ENCODE measurements at regions not wholly inside any gene's neighbourhood (a gene's known extent, or its start where the extent isn't known, plus 50 kb on each side); places are given as distances from the start of the nearest gene placed in this dataset.

DNA sequence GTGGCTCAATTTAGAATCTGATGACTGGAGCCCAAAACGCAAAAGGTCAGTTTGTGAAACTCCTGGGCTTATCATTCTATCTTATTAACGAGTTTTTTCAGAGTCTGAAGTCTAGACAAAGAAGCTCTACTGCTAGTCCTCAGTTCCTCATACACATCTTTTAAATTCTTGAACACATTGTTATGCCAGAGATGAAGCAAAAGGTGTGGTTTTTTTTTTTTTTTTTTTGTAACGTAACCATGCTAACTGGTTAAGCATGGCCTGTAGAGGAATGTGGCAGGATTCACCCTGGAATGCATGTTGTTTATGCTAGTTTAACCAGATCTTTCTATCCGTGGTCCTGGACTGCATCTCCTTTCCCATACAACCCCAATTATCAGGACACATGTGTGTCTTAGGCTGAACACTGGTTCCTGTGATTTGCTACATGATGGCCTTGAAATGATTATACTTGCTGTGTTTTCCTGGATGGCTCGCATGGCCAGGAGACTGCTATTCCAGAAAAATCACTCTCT, 79.3 kb upstream of the MDFIC start:
- no TSS peak for BruUV-seq (replicated peaks)
- Histone ChIP-seq H3K36me3 (ENCODE audit: control insufficient read depth in 2 of 2, insufficient read depth in 2 of 2, low read length in 1 of 2) (no peaks in the 10 kb centered on the region), H3K27ac (ENCODE audit: control insufficient read depth, insufficient read depth) (no peak overlapping the region), H3K9me3 (replicated peaks; ENCODE audit: control insufficient read depth, insufficient read depth, low read length) (no peaks in the 10 kb centered on the region), H4K20me1 (ENCODE audit: control insufficient read depth, insufficient read depth) (no peaks in the 10 kb centered on the region), H3K27me3 (replicated peaks in 1 of 2; ENCODE audit: control insufficient read depth in 2 of 2, insufficient read depth in 2 of 2, low read length in 1 of 2) (no peaks in the 10 kb centered on the region), H3K4me1 (ENCODE audit: control insufficient read depth, insufficient read depth, low read length) (no peaks in the 10 kb centered on the region), H2AFZ (ENCODE audit: control insufficient read depth, low read depth, low read length) (no peak overlapping the region), H3K4me3 (no peak overlapping the region), H3K79me2 (ENCODE audit: control insufficient read depth, insufficient read depth, low read length) (no peaks in the 10 kb centered on the region), H3K4me2 (ENCODE audit: control insufficient read depth, insufficient read depth) (no peak overlapping the region), H3K9ac (ENCODE audit: control insufficient read depth, insufficient read depth, low read length) (no peak overlapping the region)
- TF ChIP-seq ZZZ3 (IDR thresholded peaks at IDR 0.05; ENCODE audit: control insufficient read depth, insufficient read length, low read depth) = no peak
- no peak for DNase-seq (ENCODE audit: low read depth, low spot score)
- intact Hi-C loops (cut with micrococcal nuclease; ENCODE audit: unreplicated experiment) (no loop called here), in situ Hi-C loops (cut with MboI) (no loop called here)
- ChIA-PET SMC1A (ENCODE audit: uncharacterized antibody, unreplicated experiment) (interaction anchor here (1.3 kb wide), 1 partner anchor 10 kb away, joined by 3 read pairs; no protein-coding TSS in a partner anchor), POLR2A (interaction anchor here (0.7 kb wide), 1 partner anchor 283 kb away, joined by 4 read pairs; no protein-coding TSS in a partner anchor), CTCF (no interaction called here), RAD21 (ENCODE audit: unreplicated experiment) (no interaction called here)
- no peak for FAIRE-seq
- 82% methylated on average over 4 of the region's 5 CpGs for WGBS (ENCODE audit: insufficient coverage, insufficient replicate concordance, low lambda C conversion rate, missing lambda C conversion rate)
- no peak for ATAC-seq

DNA sequence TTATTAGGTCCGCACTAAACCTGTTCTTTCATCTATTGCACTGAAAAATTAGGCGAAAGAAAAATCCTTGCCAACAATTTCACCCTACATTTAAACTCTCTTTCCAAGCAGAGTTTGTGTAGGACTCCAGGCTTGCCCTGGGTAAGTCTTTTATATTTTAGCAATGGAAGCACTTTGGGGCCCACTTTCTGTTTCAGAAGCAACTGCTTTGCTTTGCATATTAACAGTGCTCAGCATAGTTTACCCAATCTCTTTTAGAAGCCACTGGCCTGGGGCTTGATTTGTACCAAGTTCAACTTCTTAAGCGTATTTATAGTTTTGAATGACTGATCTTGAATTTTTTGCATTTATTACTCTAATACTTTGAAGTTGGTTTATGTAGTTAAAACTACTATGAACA, 78.8 kb upstream of the MDFIC start:
- Histone ChIP-seq H3K4me2 (ENCODE audit: control insufficient read depth, insufficient read depth) (no peak overlapping the region), H4K20me1 (ENCODE audit: control insufficient read depth, insufficient read depth) (no peaks in the 10 kb centered on the region), H3K9me3 (replicated peaks; ENCODE audit: control insufficient read depth, insufficient read depth, low read length) (no peaks in the 10 kb centered on the region), H2AFZ (ENCODE audit: control insufficient read depth, low read depth, low read length) (no peak overlapping the region), H3K79me2 (ENCODE audit: control insufficient read depth, insufficient read depth, low read length) (no peaks in the 10 kb centered on the region), H3K27me3 (replicated peaks in 1 of 2; ENCODE audit: control insufficient read depth in 2 of 2, insufficient read depth in 2 of 2, low read length in 1 of 2) (no peaks in the 10 kb centered on the region), H3K4me3 (no peak overlapping the region), H3K27ac (ENCODE audit: control insufficient read depth, insufficient read depth) (no peak overlapping the region), H3K4me1 (ENCODE audit: control insufficient read depth, insufficient read depth, low read length) (no peaks in the 10 kb centered on the region), H3K36me3 (ENCODE audit: control insufficient read depth in 2 of 2, insufficient read depth in 2 of 2, low read length in 1 of 2) (no peaks in the 10 kb centered on the region), H3K9ac (ENCODE audit: control insufficient read depth, insufficient read depth, low read length) (no peak overlapping the region)
- DNase-seq (ENCODE audit: low read depth, low spot score) (no peak), ATAC-seq (peak; percentile 56), FAIRE-seq (no peak)
- SMC1A ChIA-PET (ENCODE audit: uncharacterized antibody, unreplicated experiment) = interaction anchor here (1.3 kb wide), 1 partner anchor 10 kb away, joined by 3 read pairs; no protein-coding TSS in a partner anchor
- RAD21 ChIA-PET (ENCODE audit: unreplicated experiment) = no interaction called here
- in situ Hi-C loops (cut with MboI) = no loop called here
- CTCF ChIA-PET = no interaction called here
- POLR2A ChIA-PET = no interaction called here
- no TSS peak for BruUV-seq (replicated peaks)
- intact Hi-C loops (cut with micrococcal nuclease; ENCODE audit: unreplicated experiment) = no loop called here
- 93% methylated on average over 3 of the region's 3 CpGs for WGBS (ENCODE audit: insufficient coverage, insufficient replicate concordance, low lambda C conversion rate, missing lambda C conversion rate)
- TF ChIP-seq STAT1 (conservative IDR thresholded peaks at IDR 0.05) (no peak), HDGF (IDR thresholded peaks at IDR 0.05) (no peak), SIX5 (IDR thresholded peaks at IDR 0.05; ENCODE audit: low read depth, low read length, severe bottlenecking) (no peak), CEBPB (IDR thresholded peaks at IDR 0.05; ENCODE audit: borderline replicate concordance in 1 of 2, low read depth in 2 of 2, low read length in 2 of 2) (no peak), CHD1 (IDR thresholded peaks at IDR 0.05; ENCODE audit: low read depth, low read length) (no peak), SP1 (IDR thresholded peaks at IDR 0.05; ENCODE audit: low read depth, low read length) (no peak)
- TF ChIP-seq, protein P1, sequence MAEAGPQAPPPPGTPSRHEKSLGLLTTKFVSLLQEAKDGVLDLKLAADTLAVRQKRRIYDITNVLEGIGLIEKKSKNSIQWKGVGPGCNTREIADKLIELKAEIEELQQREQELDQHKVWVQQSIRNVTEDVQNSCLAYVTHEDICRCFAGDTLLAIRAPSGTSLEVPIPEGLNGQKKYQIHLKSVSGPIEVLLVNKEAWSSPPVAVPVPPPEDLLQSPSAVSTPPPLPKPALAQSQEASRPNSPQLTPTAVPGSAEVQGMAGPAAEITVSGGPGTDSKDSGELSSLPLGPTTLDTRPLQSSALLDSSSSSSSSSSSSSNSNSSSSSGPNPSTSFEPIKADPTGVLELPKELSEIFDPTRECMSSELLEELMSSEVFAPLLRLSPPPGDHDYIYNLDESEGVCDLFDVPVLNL (IDR thresholded peaks at IDR 0.05; ENCODE audit: low read depth, low read length) = no peak
- TF ChIP-seq, protein P2, sequence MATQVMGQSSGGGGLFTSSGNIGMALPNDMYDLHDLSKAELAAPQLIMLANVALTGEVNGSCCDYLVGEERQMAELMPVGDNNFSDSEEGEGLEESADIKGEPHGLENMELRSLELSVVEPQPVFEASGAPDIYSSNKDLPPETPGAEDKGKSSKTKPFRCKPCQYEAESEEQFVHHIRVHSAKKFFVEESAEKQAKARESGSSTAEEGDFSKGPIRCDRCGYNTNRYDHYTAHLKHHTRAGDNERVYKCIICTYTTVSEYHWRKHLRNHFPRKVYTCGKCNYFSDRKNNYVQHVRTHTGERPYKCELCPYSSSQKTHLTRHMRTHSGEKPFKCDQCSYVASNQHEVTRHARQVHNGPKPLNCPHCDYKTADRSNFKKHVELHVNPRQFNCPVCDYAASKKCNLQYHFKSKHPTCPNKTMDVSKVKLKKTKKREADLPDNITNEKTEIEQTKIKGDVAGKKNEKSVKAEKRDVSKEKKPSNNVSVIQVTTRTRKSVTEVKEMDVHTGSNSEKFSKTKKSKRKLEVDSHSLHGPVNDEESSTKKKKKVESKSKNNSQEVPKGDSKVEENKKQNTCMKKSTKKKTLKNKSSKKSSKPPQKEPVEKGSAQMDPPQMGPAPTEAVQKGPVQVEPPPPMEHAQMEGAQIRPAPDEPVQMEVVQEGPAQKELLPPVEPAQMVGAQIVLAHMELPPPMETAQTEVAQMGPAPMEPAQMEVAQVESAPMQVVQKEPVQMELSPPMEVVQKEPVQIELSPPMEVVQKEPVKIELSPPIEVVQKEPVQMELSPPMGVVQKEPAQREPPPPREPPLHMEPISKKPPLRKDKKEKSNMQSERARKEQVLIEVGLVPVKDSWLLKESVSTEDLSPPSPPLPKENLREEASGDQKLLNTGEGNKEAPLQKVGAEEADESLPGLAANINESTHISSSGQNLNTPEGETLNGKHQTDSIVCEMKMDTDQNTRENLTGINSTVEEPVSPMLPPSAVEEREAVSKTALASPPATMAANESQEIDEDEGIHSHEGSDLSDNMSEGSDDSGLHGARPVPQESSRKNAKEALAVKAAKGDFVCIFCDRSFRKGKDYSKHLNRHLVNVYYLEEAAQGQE (IDR thresholded peaks at IDR 0.05; ENCODE audit: low read depth, low read length) = no peak

All from GM12878 (cell line).